GM18507 (cell line): ENCODE measurements at regions not wholly inside any gene's neighbourhood (a gene's known extent, or its start where the extent isn't known, plus 50 kb on each side); places are given as distances from the start of the nearest gene placed in this dataset.
"Not testable (repeated sequence)": the region's sequence is repeated elsewhere in the genome, so short reads cannot be mapped to it uniquely, and the experiment has no call there.

Experiments
- DNase-seq: peaks from one replicate; pipeline ENCODE4 v3.0.0; 2011; ENCODE audit warnings: low read depth; ENCODE audit not compliant: insufficient read length; ENCODE audit errors: extremely low spot score
- FAIRE-seq: peaks from 2 replicates; lab custom pipeline; 2011; peaks lifted over from hg19 to GRCh38; lab: Jason Lieb, UNC

DNA sequence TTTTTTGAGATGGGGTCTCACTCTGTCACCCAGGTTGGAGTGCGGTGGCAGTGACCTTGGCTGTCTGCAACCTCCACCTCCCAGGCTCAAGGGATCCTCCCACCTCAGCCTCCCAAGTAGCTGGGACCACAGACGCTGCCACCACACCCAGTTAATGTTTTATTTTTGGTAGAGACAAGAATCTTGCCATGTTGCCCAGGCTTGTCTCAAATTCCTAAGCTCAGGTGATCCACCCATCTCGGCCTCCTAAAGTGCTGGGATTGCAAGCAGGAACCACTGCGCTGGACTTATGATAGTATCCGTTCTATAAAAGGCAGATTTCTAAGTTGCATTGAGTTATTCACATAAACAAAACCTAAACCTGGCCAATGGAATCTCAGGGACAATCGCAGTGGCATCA lies 321.1 kb upstream of the PRICKLE1 start:
- DNase-seq, result no peak
- no peak for FAIRE-seq

DNA sequence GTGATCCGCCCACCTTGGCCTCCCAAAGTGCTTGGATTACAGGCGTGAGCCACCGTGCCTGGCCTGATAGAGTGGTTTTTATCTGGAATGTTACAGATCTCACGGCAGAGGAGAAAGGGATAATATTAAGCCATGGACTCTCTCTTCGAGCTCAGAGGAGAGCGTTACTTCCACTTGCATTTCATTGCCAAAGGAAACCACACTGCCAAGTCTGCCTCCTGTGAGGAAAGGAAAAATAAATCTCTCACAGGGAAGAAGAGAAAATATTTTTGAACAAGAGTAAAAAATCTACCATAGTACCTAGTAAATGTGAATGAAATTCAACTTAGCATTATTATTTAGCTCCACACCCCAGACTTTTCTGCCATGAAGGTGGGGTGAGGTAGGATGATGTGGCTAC lies 319.2 kb upstream of the PRICKLE1 start:
- FAIRE-seq (no peak), DNase-seq (no peak)

DNA sequence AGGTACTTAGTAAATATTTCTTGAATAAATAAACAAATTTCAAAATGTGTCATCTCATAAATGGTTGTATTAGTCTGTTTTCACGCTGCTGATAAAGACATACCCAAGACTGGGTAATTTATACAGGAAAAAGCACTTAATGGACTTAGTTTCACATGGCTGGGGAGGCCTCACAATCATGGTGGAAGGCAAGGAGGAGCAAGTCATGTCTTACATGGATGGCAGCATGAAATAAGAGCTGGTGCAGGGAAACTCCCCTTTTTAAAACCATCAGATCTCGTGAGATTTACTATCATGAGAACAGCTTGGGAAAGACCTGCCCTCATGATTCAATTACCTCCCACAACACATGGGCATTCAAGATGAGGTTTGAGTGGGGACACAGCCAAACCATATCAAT lies 317.3 kb upstream of the PRICKLE1 start:
- DNase-seq, FAIRE-seq: not testable (repeated sequence)

GRCh38 chr12:42905419-42905705 lies 315.8 kb upstream of the PRICKLE1 start:
- no peak for FAIRE-seq

GRCh38 chr12:42904683-42905418 lies 315.3 kb upstream of the PRICKLE1 start:
- DNase-seq (no peak), FAIRE-seq (no peak)

More at GRCh38 chr12:42905419-42905705, 315.8 kb upstream of the PRICKLE1 start:
- no peak for DNase-seq

GRCh38 chr12:42903736-42904135 lies 314.2 kb upstream of the PRICKLE1 start:
- FAIRE-seq, result no peak
- no peak for DNase-seq

DNA sequence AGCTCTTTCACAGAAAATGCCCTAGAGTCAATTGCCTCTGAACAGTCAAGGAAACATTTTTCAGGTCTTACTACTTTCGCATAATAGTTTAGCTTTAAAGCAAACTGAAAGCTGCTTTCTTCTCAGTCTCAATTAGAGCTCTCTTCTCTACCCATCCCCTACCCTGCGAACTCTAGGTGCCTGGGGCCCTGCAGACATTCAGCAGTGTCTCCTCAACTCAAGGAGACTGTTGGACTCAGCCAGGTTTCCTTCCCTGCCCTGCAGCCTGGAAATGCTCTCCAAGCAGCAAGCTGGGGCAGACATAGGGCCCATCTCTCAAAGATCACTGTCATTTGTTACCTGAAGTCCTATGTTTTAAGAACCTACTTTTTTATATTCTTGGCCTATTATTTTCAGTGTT lies 312.5 kb upstream of the PRICKLE1 start:
- FAIRE-seq (no peak), DNase-seq (no peak)

DNA sequence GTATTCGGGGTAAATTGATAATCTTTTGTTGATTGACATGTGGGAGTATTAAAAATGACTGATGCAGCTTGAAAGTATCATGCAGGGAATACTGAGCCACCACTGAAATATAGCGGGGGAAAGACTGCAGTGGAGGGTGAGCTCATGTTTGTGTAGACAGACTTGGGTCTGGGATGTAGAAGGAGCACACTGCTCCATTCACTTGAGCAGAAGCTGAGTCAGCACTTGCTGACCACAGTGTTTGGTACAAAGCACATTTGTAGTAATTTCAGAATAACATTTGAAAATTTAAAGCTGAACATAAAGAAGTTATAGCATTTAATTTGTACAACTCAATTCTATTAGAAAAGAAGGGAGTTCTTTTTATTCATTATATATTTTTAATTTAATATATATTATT lies 304.3 kb upstream of the PRICKLE1 start:
- no peak for FAIRE-seq
- no peak for DNase-seq

GRCh38 chr12:42892702-42893551 lies 303.4 kb upstream of the PRICKLE1 start:
- FAIRE-seq, result no peak
- DNase-seq, result no peak

DNA sequence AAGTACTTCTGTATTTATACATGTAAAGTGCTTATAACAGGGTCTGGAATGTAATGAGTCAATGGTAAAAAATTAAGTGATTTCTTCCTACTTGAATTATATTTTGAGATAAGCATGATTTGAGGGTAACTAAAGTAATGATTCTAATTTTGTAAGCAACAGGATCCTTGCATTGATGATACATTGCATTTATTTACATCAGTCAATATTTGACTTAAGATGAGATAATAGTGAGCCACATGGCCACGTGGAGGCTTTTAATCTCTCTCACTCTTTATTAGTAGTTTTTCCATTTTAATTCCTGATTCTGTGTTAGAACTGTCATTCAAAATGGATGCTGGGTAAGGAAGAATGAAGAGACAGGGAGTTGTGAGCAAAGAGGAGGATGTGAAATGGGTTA lies 298.1 kb upstream of the PRICKLE1 start:
- DNase-seq, result no peak
- no peak for FAIRE-seq

GRCh38 chr12:42886160-42886559 lies 296.6 kb upstream of the PRICKLE1 start:
- DNase-seq (no peak), FAIRE-seq (no peak)

GRCh38 chr12:42885677-42886076 lies 296.1 kb upstream of the PRICKLE1 start:
- FAIRE-seq (no peak), DNase-seq (no peak)

GRCh38 chr12:42884116-42884515 lies 294.6 kb upstream of the PRICKLE1 start:
- DNase-seq, result no peak
- FAIRE-seq, result no peak

- FAIRE-seq (no peak), DNase-seq (no peak)
Measured at GRCh38 chr12:42873401-42873800, 283.9 kb upstream of the PRICKLE1 start.

GRCh38 chr12:42871816-42872215 lies 282.3 kb upstream of the PRICKLE1 start:
- no peak for FAIRE-seq

GRCh38 chr12:42868291-42868690 lies 278.7 kb upstream of the PRICKLE1 start:
- DNase-seq, result no peak
- FAIRE-seq, result no peak

More at GRCh38 chr12:42871816-42872215, 282.3 kb upstream of the PRICKLE1 start:
- no peak for DNase-seq

DNA sequence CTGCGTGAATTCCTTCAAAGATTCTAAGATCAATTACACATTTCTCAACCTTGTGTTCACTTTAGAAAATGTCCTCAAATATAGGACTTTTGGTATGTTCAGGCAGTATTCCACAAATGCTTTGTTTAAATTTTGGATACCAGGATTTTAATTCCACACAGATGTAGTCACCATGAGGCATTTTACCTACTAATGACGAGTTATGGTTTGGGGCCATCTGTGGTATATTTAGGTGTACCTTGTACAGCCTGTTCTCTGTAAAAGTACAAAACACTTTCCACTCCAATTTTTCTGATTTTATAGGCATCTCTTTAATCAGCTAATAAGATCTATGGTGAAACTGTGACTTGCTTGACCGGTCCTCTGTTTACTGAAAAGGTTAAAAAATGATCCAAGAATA lies 275.7 kb upstream of the PRICKLE1 start:
- DNase-seq (no peak), FAIRE-seq (no peak)

DNA sequence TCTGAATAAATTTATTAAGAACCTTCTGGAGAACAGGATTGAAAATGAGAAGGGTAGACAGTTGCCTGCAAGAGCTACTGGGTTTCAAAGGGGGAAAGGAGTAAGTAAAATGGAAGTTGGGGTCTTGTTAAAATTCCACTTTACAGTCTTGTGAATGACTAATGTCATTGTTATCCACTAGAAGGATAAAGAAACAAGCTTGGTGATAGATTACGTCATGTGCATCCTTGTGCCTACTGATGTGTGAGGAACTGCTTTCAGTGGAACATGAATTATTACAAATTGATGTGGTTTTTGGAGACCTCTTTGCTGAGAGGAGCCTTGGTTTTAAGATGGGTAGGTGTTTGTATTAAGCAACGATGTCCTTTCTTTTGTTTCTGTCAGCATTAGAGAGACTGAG lies 272.5 kb upstream of the PRICKLE1 start:
- FAIRE-seq, result no peak
- DNase-seq, result no peak

DNA sequence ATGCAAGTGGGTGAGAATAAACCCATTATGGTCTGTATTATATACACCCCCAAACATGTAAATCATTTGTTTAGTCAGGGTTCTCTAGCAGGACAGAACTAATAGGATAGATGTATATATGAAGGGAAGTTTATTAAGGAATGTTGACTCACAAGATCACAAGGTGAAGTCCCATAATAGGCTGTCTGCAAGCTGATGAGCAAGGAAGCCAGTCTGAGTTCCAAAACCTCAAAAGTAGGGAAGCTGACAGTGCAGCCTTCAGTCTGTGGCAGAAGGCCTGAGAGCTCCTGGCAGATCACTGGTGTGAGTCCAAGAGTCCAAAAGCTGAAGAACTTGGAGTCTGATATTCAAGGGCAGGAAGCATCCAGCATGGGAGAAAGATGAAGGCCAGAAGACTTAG lies 270.8 kb upstream of the PRICKLE1 start:
- FAIRE-seq, result not testable (repeated sequence)

GRCh38 chr12:42859612-42860011 lies 270.1 kb upstream of the PRICKLE1 start:
- FAIRE-seq, result no peak
- no peak for DNase-seq

More for the DNA sequence above, 270.8 kb upstream of the PRICKLE1 start:
- not testable (repeated sequence) for DNase-seq

GRCh38 chr12:42857106-42857505 lies 267.6 kb upstream of the PRICKLE1 start:
- FAIRE-seq (no peak), DNase-seq (no peak)
